ENCODE measurements at regions not wholly inside any gene's neighbourhood (a gene's known extent, or its start where the extent isn't known, plus 50 kb on each side); places are given as distances from the start of the nearest gene placed in this dataset.

DNA sequence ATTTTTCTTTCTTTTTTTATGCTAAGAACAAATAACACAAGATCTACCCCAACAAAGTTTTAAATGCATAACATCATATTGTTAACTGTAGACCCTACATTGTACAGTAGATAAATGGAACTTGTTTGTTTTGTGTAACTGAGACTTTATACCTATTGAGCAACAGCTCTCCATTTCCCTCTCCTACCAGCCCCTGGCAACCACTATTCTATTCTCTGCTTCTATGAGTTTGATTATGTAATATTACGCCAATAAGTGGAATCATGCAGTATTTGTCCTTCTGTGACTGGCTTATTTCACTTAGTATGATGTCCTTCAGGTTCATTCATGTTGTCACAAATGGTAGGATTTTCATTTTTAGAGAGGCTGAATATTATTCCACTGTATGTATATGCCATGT, 308.2 kb upstream of the PRR16 start:
- Histone ChIP-seq H3K9me3 (ENCODE audit: low read length) (no peaks in the 10 kb centered on the region), H3K27ac (ENCODE audit: low read depth, low read length, poor library complexity, severe bottlenecking) (no peak overlapping the region), H3K4me1 (ENCODE audit: insufficient read depth, low read length, poor library complexity, severe bottlenecking) (no peaks in the 10 kb centered on the region), H3K4me3 (ENCODE audit: low read depth, low read length, poor library complexity, severe bottlenecking) (no peak overlapping the region), H3K79me2 (ENCODE audit: insufficient read depth, low read depth, low read length) (no peaks in the 10 kb centered on the region), H3K9me2 (ENCODE audit: insufficient read depth, low read length) (no peaks in the 10 kb centered on the region), H3K4me2 (ENCODE audit: low read length) (no peak overlapping the region), H2AFZ (ENCODE audit: low read length) (no peak overlapping the region), H4K20me1 (ENCODE audit: insufficient read depth, low read length) (no peaks in the 10 kb centered on the region), H3K36me3 (ENCODE audit: insufficient read depth, low read length) (no peaks in the 10 kb centered on the region)
- no peak for TF ChIP-seq EZH2phosphoT487 (IDR thresholded peaks at IDR 0.05; ENCODE audit: borderline replicate concordance, low read depth, low read length)
- TF ChIP-seq, protein P1, sequence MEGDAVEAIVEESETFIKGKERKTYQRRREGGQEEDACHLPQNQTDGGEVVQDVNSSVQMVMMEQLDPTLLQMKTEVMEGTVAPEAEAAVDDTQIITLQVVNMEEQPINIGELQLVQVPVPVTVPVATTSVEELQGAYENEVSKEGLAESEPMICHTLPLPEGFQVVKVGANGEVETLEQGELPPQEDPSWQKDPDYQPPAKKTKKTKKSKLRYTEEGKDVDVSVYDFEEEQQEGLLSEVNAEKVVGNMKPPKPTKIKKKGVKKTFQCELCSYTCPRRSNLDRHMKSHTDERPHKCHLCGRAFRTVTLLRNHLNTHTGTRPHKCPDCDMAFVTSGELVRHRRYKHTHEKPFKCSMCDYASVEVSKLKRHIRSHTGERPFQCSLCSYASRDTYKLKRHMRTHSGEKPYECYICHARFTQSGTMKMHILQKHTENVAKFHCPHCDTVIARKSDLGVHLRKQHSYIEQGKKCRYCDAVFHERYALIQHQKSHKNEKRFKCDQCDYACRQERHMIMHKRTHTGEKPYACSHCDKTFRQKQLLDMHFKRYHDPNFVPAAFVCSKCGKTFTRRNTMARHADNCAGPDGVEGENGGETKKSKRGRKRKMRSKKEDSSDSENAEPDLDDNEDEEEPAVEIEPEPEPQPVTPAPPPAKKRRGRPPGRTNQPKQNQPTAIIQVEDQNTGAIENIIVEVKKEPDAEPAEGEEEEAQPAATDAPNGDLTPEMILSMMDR (conservative IDR thresholded peaks at IDR 0.05; ENCODE audit: low read length) = no peak
- ChIA-PET POLR2A (no interaction called here), CTCF (ENCODE audit: unreplicated experiment) (no interaction called here)
- intact Hi-C loops (cut with micrococcal nuclease; ENCODE audit: unreplicated experiment) = no loop called here
- DNase-seq (ENCODE audit: low spot score) = no peak
- BruUV-seq (replicated peaks) = no TSS peak

DNA sequence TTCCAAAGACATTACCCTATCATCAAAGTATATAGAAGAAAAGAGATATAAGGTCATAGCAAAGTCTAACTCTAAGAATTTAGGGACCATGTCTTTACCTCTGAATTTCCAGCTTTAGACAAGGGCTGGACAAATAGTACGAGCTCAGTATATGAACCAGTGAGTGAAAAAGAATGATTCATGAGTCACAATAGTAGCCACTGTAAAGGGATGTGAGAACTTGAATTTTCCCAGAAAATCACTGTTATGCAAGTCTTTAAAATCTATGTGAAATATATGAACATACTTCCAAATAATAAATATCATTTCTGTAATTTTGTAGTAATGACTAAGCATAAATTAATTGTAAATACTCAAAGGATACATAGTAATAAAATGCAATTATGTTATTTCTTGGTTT, 305.9 kb upstream of the PRR16 start:
- CTCF ChIA-PET (ENCODE audit: unreplicated experiment) = no interaction called here
- Histone ChIP-seq H4K20me1 (ENCODE audit: insufficient read depth, low read length) (no peaks in the 10 kb centered on the region), H3K4me3 (ENCODE audit: low read depth, low read length, poor library complexity, severe bottlenecking) (no peak overlapping the region), H3K4me2 (ENCODE audit: low read length) (no peak overlapping the region), H3K9me3 (ENCODE audit: low read length) (no peaks in the 10 kb centered on the region), H3K27ac (ENCODE audit: low read depth, low read length, poor library complexity, severe bottlenecking) (no peak overlapping the region), H3K9me2 (ENCODE audit: insufficient read depth, low read length) (no peaks in the 10 kb centered on the region), H2AFZ (ENCODE audit: low read length) (no peak overlapping the region), H3K36me3 (ENCODE audit: insufficient read depth, low read length) (no peaks in the 10 kb centered on the region), H3K4me1 (ENCODE audit: insufficient read depth, low read length, poor library complexity, severe bottlenecking) (no peaks in the 10 kb centered on the region), H3K79me2 (ENCODE audit: insufficient read depth, low read depth, low read length) (no peaks in the 10 kb centered on the region)
- DNase-seq (ENCODE audit: low spot score) = no peak
- intact Hi-C loops (cut with micrococcal nuclease; ENCODE audit: unreplicated experiment) = no loop called here
- TF ChIP-seq, protein P1 (conservative IDR thresholded peaks at IDR 0.05; ENCODE audit: low read length) = no peak
- TF ChIP-seq EZH2phosphoT487 (IDR thresholded peaks at IDR 0.05; ENCODE audit: borderline replicate concordance, low read depth, low read length) = no peak
- POLR2A ChIA-PET = no interaction called here
- BruUV-seq (replicated peaks) = no TSS peak

- Histone ChIP-seq H3K27ac (ENCODE audit: low read depth, low read length, poor library complexity, severe bottlenecking) (no peak overlapping the region), H3K9me2 (ENCODE audit: insufficient read depth, low read length) (no peaks in the 10 kb centered on the region), H3K9me3 (ENCODE audit: low read length) (no peaks in the 10 kb centered on the region), H3K4me1 (ENCODE audit: insufficient read depth, low read length, poor library complexity, severe bottlenecking) (no peaks in the 10 kb centered on the region), H2AFZ (ENCODE audit: low read length) (no peak overlapping the region), H3K4me2 (ENCODE audit: low read length) (no peak overlapping the region), H3K36me3 (ENCODE audit: insufficient read depth, low read length) (no peaks in the 10 kb centered on the region), H3K4me3 (ENCODE audit: low read depth, low read length, poor library complexity, severe bottlenecking) (no peak overlapping the region), H4K20me1 (ENCODE audit: insufficient read depth, low read length) (no peaks in the 10 kb centered on the region), H3K79me2 (ENCODE audit: insufficient read depth, low read depth, low read length) (no peaks in the 10 kb centered on the region)
- TF ChIP-seq, protein P1 (conservative IDR thresholded peaks at IDR 0.05; ENCODE audit: low read length) = no peak
- no peak for TF ChIP-seq EZH2phosphoT487 (IDR thresholded peaks at IDR 0.05; ENCODE audit: borderline replicate concordance, low read depth, low read length)
- intact Hi-C loops (cut with micrococcal nuclease; ENCODE audit: unreplicated experiment) = no loop called here
- DNase-seq (ENCODE audit: low spot score) = no peak
- CTCF ChIA-PET (ENCODE audit: unreplicated experiment) = no interaction called here
- no TSS peak for BruUV-seq (replicated peaks)
- POLR2A ChIA-PET = interaction anchor here (0.7 kb wide), 1 partner anchor 92 kb away, joined by 3 read pairs; no protein-coding TSS in a partner anchor
Observed at GRCh38 chr5:120159155-120159554, 304.9 kb upstream of the PRR16 start.

All from OCI-LY7 (cell line).